ENCODE measurements at regions not wholly inside any gene's neighbourhood (a gene's known extent, or its start where the extent isn't known, plus 50 kb on each side); places are given as distances from the start of the nearest gene placed in this dataset.

GRCh38 chr9:15086778-15087324 is 176.6 kb upstream of the FREM1 start:
- TF ChIP-seq SUZ12 (IDR thresholded peaks at IDR 0.05; ENCODE audit: extremely low read depth, insufficient read depth, insufficient read length): no peak
- Histone ChIP-seq H3K27me3 (ENCODE audit: insufficient read depth, insufficient read length) (no peaks in the 10 kb centered on the region), H3K9me3 (ENCODE audit: insufficient read depth, low read length) (no peaks in the 10 kb centered on the region), H3K4me3 (ENCODE audit: insufficient read length, low read depth) (no peak overlapping the region), H3K4me1 (ENCODE audit: insufficient read depth, insufficient read length) (no peaks in the 10 kb centered on the region), H3K36me3 (ENCODE audit: insufficient read depth, insufficient read length, low read length) (no peaks in the 10 kb centered on the region), H3K9ac (ENCODE audit: insufficient read length, low read depth) (no peak overlapping the region)
- no peak for DNase-seq (ENCODE audit: low read depth, low spot score)

DNA sequence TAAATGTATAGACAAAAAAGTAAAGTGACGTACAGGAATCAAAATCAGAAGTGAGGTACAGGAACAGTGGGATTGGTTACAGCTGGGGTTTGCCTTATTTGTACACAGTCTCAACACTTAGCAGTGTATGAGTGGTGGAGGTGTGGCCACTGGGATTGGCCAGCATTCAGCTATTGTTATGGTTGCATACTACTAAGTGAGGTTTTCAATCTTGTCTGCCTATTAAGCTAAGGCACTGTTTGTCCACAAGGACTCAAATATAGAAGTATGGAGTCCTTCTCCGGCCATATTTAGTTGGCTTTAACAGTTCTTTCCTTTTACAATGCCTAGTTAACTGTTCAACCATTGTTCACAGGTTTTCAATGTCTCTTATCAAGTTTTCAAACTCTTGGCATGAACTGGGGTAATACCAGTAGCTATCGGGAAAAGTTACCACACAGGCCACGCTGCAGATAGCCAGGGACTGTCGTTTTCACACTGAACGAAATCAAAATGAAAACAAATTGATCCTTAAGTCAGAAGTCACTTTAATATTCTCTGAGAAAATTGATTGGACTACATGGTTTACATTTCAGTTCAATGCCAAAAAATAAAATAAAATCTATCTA is 176.0 kb upstream of the FREM1 start:
- DNase-seq (ENCODE audit: low read depth, low spot score): no peak
- TF ChIP-seq YY1 (IDR thresholded peaks at IDR 0.05; ENCODE audit: insufficient read depth, insufficient read length) (no peak), ZNF274 (IDR thresholded peaks at IDR 0.05; ENCODE audit: low read depth, low read length) (no peak), SUZ12 (IDR thresholded peaks at IDR 0.05; ENCODE audit: extremely low read depth, insufficient read depth, insufficient read length) (no peak)
- H3K9me3 ChIP-seq (ENCODE audit: insufficient read depth, low read length): no peaks in the 10 kb centered on the region
- no peaks in the 10 kb centered on the region for H3K27me3 ChIP-seq (ENCODE audit: insufficient read depth, insufficient read length)
- no peaks in the 10 kb centered on the region for H3K4me1 ChIP-seq (ENCODE audit: insufficient read depth, insufficient read length)
- H3K36me3 ChIP-seq (ENCODE audit: insufficient read depth, insufficient read length, low read length): no peaks in the 10 kb centered on the region
- no peak overlapping the region for H3K9ac ChIP-seq (ENCODE audit: insufficient read length, low read depth)
- H3K4me3 ChIP-seq (ENCODE audit: insufficient read length, low read depth): no peak overlapping the region

- H3K36me3 ChIP-seq (ENCODE audit: insufficient read depth, insufficient read length, low read length): no peaks in the 10 kb centered on the region
- H3K9ac ChIP-seq (ENCODE audit: insufficient read length, low read depth): no peak overlapping the region
- no peak for TF ChIP-seq SUZ12 (IDR thresholded peaks at IDR 0.05; ENCODE audit: extremely low read depth, insufficient read depth, insufficient read length)
- TF ChIP-seq ZNF274 (IDR thresholded peaks at IDR 0.05; ENCODE audit: low read depth, low read length): no peak
- TF ChIP-seq YY1 (IDR thresholded peaks at IDR 0.05; ENCODE audit: insufficient read depth, insufficient read length): no peak
- H3K4me1 ChIP-seq (ENCODE audit: insufficient read depth, insufficient read length): no peaks in the 10 kb centered on the region
- H3K4me3 ChIP-seq (ENCODE audit: insufficient read length, low read depth): no peak overlapping the region
- no peak for DNase-seq (ENCODE audit: low read depth, low spot score)
- H3K9me3 ChIP-seq (ENCODE audit: insufficient read depth, low read length): no peaks in the 10 kb centered on the region
- no peaks in the 10 kb centered on the region for H3K27me3 ChIP-seq (ENCODE audit: insufficient read depth, insufficient read length)
Measured at GRCh38 chr9:15081021-15081753, 171.0 kb upstream of the FREM1 start.

DNA sequence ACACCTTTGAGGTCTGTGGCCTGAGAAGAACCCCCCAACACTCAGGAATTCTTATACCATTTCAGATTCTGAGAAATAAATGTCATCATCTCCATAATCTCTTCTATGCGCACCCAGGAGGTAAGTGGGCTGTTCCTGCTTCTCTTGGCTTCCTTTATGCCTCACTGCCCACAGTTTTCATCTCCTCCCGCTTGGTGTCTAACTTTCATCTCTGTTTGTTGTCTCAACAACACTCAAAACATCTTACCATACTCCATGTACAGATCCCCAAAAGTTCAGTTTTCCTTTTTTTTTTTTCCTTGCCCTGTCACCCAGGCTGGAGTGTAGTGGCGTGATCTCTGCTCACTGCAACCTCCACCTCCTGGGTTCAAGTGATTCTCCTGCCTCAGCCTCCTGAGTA is 170.2 kb upstream of the FREM1 start:
- DNase-seq (ENCODE audit: low read depth, low spot score): no peak
- H3K9ac ChIP-seq (ENCODE audit: insufficient read length, low read depth): no peak overlapping the region
- no peaks in the 10 kb centered on the region for H3K4me1 ChIP-seq (ENCODE audit: insufficient read depth, insufficient read length)
- H3K27me3 ChIP-seq (ENCODE audit: insufficient read depth, insufficient read length): no peaks in the 10 kb centered on the region
- no peak overlapping the region for H3K4me3 ChIP-seq (ENCODE audit: insufficient read length, low read depth)
- TF ChIP-seq SUZ12 (IDR thresholded peaks at IDR 0.05; ENCODE audit: extremely low read depth, insufficient read depth, insufficient read length): no peak
- no peak for TF ChIP-seq ZNF274 (IDR thresholded peaks at IDR 0.05; ENCODE audit: low read depth, low read length)
- no peak for TF ChIP-seq YY1 (IDR thresholded peaks at IDR 0.05; ENCODE audit: insufficient read depth, insufficient read length)
- H3K9me3 ChIP-seq (ENCODE audit: insufficient read depth, low read length): no peaks in the 10 kb centered on the region
- no peaks in the 10 kb centered on the region for H3K36me3 ChIP-seq (ENCODE audit: insufficient read depth, insufficient read length, low read length)

GRCh38 chr9:15079989-15080388 is 169.8 kb upstream of the FREM1 start:
- H3K9ac ChIP-seq (ENCODE audit: insufficient read length, low read depth): no peak overlapping the region
- no peak for DNase-seq (ENCODE audit: low read depth, low spot score)
- no peak for TF ChIP-seq SUZ12 (IDR thresholded peaks at IDR 0.05; ENCODE audit: extremely low read depth, insufficient read depth, insufficient read length)
- TF ChIP-seq ZNF274 (IDR thresholded peaks at IDR 0.05; ENCODE audit: low read depth, low read length): no peak
- TF ChIP-seq YY1 (IDR thresholded peaks at IDR 0.05; ENCODE audit: insufficient read depth, insufficient read length): no peak

GRCh38 chr9:15077946-15078729 is 167.9 kb upstream of the FREM1 start:
- H3K27me3 ChIP-seq (ENCODE audit: insufficient read depth, insufficient read length): no peaks in the 10 kb centered on the region
- no peak overlapping the region for H3K9ac ChIP-seq (ENCODE audit: insufficient read length, low read depth)
- no peak for TF ChIP-seq YY1 (IDR thresholded peaks at IDR 0.05; ENCODE audit: insufficient read depth, insufficient read length)
- no peak for TF ChIP-seq ZNF274 (IDR thresholded peaks at IDR 0.05; ENCODE audit: low read depth, low read length)
- no peak for TF ChIP-seq SUZ12 (IDR thresholded peaks at IDR 0.05; ENCODE audit: extremely low read depth, insufficient read depth, insufficient read length)
- H3K9me3 ChIP-seq (ENCODE audit: insufficient read depth, low read length): no peaks in the 10 kb centered on the region
- no peak overlapping the region for H3K4me3 ChIP-seq (ENCODE audit: insufficient read length, low read depth)
- no peak for DNase-seq (ENCODE audit: low read depth, low spot score)
- no peaks in the 10 kb centered on the region for H3K4me1 ChIP-seq (ENCODE audit: insufficient read depth, insufficient read length)
- H3K36me3 ChIP-seq (ENCODE audit: insufficient read depth, insufficient read length, low read length): no peaks in the 10 kb centered on the region

More at GRCh38 chr9:15079989-15080388, 169.8 kb upstream of the FREM1 start:
- Histone ChIP-seq H3K9me3 (ENCODE audit: insufficient read depth, low read length) (no peaks in the 10 kb centered on the region), H3K4me3 (ENCODE audit: insufficient read length, low read depth) (no peak overlapping the region), H3K27me3 (ENCODE audit: insufficient read depth, insufficient read length) (no peaks in the 10 kb centered on the region), H3K4me1 (ENCODE audit: insufficient read depth, insufficient read length) (no peaks in the 10 kb centered on the region), H3K36me3 (ENCODE audit: insufficient read depth, insufficient read length, low read length) (no peaks in the 10 kb centered on the region)

DNA sequence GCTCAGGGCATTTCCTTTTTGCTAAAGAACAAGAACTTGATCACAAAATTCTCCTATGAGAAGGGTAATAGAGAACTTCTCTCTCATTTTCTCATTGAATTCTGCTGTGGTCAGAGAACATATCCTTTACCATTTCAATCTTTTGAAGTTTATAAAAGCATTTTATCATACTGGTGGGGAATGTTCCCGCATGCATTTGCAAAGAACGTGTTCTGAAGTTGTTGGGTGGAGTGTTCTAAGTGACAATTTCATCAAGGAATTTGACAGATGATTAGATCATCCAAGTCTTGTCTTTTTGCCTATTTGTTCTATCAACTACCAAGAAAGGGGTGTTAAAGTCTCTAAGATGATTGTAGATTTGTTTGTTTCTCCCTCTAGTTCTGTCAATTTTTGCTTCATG is 163.4 kb upstream of the FREM1 start:
- Histone ChIP-seq H3K36me3 (ENCODE audit: insufficient read depth, insufficient read length, low read length) (no peaks in the 10 kb centered on the region), H3K9ac (ENCODE audit: insufficient read length, low read depth) (no peak overlapping the region), H3K4me1 (ENCODE audit: insufficient read depth, insufficient read length) (no peaks in the 10 kb centered on the region), H3K4me3 (ENCODE audit: insufficient read length, low read depth) (no peak overlapping the region), H3K9me3 (ENCODE audit: insufficient read depth, low read length) (no peaks in the 10 kb centered on the region), H3K27me3 (ENCODE audit: insufficient read depth, insufficient read length) (no peaks in the 10 kb centered on the region)
- TF ChIP-seq SUZ12 (IDR thresholded peaks at IDR 0.05; ENCODE audit: extremely low read depth, insufficient read depth, insufficient read length): no peak
- TF ChIP-seq YY1 (IDR thresholded peaks at IDR 0.05; ENCODE audit: insufficient read depth, insufficient read length): no peak
- no peak for TF ChIP-seq ZNF274 (IDR thresholded peaks at IDR 0.05; ENCODE audit: low read depth, low read length)
- DNase-seq (ENCODE audit: low read depth, low spot score): no peak
